ENCODE measurements at regions not wholly inside any gene's neighbourhood (a gene's known extent, or its start where the extent isn't known, plus 50 kb on each side); places are given as distances from the start of the nearest gene placed in this dataset.
"Not testable (repeated sequence)": the region's sequence is repeated elsewhere in the genome, so short reads cannot be mapped to it uniquely, and the experiment has no call there.

DNA sequence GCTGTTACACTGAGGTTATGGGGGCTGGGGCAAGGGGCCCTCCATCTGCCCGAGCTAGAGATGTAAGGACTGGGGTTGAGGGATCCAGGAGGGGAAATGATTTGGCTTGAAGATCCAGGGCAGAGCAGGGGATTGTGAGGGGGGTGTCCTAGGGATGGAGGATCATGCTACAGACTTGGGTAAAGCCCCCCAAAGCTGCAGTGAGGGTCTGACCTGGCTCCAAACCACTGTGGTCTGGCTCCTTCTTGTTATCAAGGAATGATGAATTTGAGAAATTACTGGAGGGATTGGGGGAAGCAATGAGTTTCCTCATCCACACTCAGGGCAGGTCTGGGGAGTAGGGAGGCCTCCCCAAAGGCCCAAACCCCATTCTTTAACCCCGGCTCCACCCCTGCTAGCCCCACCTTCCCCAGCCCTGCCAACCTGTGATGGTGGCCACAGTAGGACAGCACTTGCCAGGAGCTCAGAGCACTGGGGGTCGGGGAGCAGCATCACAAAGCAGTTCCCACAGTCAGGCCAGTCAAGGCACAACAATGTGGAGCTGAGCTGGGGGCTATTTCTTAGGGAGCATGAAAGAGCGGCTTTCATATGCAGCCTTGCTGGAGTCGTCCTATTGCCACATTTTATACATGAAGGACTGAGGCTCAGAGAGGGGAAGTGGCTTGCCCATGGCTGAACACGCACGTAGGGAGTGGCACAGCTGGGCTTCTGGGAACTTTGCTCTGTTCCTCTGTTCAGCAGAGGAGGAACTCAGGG, 165.5 kb downstream of the EFNB1 start:
- DNase-seq = no peak

DNA sequence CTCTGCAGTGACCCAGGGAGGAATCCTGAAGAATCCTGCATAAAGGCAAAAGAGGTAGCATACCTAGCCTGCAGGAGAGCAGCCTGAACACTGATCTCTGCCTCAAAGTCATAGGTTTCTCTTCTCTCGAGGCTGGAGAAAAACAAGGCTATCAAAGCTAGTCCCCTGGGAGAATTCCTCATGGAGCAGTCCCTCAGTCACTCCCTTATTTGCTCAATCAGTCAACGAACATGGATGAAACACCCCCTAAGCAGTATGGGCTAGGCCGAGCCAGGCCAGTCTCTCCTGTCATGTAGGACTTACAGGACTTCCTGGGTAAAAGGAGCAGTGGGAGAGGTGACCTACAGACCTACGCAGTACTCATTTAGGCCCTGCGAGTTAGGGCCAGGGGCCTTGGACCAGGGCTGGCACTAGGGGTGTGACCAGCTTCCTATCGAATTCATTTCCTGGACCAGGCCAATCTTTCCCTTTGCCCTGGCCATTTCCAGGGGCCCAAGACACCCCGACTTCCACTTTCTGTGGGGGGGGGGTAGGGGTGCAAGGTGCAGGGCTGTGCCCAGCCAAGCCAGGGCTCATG, 164.1 kb downstream of the EFNB1 start:
- no peak for DNase-seq

DNA sequence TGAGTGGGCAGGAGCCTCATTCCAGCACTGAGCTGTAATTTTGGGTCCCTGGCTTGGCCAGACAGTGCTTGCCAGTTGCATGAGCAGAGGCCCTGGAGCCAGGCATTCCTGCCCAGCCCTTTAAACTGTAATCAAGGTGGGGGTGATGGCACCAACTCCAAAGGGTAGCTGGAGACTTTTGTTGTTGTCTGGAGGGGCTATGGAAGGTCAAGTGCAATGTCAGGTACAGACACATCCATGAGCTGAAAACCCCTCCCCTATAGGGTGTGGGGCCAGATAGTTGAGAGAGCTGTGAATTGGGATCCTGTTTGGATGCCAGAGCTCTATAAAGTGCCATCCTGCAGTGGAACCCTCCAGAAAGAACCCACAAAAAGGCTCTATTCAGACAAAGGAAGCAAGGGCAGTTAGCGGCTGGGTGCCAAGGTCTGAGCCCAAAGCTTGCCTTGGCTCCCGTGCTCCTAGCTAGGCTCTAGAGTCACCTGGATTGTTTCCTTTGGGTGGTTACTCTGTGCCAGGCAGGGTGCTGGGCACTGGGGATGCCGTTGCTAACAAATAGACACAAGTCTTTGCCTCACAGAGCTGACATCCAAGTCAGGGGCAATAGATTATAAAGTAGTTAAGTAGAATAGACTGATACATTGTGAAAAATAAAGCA, 163.0 kb downstream of the EFNB1 start:
- DNase-seq = no peak

DNA sequence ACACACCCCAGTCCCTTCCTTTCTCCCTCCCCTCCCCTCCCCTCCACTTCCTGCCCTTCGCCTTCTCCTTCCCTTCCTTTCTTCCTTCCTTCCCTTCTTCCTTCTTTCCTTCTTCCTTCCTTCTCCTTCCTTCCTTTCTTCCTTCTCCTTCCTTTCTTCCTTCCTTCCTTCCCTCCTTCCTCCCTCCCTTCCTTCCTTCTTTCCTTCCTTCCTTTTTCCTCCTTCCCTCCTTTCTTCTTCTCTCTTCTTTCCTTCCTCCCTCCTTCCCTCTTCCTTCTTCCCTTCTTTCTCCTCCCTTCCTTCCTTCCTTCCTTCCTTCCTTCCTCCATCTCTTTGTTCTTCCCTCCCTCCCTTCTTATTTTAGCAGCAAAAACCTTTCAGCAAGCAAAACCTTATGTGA, 162.1 kb downstream of the EFNB1 start:
- DNase-seq = no peak

DNA sequence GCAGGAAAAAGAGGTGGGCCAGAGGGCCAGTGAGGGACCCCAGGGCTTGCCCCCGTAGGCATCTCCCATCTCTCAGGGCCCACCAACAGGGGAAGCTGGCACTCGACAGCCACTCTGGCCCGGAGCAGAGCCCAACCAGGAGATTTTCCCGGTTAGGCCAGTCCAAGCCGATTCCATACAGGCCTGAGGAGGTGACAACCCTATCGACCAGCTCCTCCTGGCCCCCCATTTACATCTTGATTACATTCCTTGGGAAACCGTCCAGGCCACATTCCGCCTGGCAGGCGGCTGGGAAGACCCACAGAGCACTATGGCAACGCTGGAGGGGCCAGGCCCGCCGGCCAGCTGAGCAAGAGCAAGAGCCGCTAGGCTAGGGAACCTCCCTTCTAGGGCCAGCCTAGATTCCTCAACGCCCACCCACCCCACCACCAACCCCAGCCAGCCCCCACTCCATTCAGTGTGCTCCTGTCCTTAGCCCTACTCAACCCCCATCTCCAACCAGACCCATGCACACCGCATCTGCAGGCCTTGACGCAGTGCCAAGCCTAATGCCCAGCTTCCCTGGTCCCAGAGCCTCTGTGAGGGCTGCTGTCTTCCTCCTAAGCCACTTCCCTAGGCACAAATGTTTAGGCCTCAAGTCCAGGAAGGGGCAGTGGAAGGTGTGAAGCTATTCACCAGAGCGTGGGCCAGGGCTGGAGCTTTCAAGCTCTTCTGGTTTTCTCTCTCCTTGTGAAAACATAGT, 161.2 kb downstream of the EFNB1 start:
- no peak for DNase-seq

DNA sequence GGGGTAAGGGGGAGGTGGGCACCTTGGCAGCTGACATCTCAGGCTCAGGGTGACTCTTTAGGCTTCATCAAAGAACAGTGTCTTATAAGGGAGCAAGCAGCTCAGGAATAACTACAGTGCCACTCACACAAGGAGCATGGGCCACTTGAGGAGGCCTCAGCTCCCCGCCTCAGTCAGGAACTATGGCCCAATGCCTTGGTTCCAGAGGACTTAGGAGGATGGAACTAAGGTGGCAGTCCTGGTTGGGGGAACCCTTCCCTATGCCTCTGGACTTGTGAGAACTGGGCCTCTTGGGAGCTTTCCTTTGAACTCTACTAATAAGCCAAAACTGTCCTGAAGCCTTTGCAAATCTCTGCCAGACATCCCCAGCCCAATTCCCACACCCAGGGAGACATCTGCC, 160.6 kb downstream of the EFNB1 start:
- no peak for DNase-seq

DNA sequence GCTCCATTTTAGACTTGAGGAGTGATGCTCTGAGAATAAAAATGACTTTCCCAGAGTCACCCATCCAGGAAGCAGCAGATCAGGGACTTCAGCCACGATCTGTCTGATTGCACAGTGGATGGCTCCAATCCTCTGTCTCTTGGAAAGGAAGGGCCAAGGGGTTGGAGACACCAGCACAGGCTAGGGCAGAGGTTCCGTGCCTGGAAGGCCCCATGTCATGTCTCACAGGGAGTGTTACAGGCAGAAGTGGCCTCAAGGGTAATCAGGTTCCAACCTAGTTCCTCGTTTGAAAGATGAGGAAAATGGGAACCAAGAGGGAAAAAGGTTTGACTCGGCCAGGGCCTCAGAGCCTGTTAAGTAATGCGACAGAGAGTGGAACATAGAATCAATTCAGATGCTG, 160.0 kb downstream of the EFNB1 start:
- no peak for DNase-seq

DNA sequence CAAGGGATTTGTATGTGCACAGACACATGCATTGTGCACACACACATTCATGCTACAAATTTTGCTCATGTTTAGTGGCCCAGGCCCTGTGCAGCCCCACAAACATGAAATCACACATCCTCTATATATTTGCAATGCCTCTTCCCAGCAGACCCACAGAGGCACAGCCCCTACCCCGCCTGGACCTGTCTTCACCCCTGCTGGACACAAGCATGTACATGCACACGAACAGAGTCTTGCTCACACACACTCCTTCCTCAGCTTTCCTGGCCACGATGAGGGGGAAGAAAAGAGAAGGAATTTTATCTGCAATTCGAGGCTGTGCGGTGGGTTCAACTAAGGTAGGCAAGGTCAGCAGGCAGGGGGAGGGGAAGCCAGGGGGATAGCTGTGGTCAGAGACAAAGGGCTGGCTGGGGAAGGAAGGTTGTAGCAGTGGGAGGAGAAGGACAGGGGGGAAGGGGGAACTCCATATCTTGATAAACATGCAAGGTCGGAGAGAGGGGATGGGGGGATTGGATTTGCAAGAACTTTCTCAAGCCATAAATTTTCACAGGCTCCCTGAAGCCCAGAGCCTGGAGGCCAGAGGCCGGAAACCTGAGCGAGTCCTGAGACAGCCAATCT, 156.4 kb downstream of the EFNB1 start:
- DNase-seq = no peak

DNA sequence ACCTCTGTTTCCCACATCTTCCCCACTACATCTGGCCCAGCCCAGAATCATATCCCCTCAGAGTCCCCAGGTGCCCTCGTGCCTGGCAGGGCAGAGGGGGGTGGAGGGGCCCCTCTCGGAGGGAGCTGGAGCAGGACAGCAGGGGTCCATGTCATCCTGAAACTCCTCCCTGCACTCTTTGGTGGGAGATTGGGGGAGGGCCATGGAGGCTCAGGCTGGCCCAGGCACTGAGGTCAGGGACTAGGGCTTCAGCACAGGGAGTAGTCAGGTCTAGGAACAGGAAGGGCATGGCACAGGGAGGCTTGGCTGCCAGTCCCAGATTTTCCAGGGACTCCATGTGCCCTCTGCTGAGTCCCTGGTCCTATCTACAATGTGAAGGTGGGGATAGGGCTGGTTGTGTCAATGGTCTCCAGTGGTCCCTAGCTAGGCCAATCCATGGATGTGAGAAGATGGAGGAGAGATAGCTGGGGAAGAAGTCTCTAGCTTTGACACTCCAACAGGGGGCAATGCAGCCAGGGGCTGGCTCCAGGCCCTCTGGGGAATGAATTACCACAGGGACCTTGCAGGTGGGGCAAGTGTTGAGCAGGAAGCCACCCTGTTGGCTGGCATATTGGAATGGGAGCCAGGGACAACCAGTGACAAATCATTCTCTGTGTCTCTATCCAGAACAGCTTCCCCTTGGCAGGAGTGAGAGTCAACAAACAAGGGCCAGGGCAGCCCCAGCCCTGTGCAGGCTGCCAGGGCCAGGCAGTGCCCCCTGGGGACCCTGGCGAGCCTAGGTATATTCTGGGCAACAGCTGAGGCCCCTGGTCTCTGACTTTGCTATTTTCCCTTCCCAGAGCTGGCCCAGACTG, 154.4 kb downstream of the EFNB1 start:
- DNase-seq = no peak

DNA sequence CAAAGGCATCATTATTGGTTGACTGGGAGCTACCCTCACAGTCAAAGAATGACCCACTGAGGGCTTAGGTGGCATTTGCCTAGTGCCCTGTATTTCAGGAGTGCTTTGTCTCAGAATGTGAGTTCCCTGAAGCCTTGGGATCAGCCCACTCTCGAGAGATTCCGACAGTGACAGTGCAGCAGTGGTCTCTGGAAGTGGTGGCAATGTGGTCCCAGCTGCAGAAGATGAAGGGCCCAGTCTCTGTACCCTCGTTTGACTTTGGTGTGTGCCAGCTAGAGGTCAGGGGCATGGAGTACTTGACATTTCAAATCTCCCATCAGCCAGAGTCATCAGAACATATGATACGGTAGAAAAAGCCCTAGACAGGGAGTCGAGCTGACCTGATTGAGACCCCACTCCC, 153.7 kb downstream of the EFNB1 start:
- no peak for DNase-seq

DNA sequence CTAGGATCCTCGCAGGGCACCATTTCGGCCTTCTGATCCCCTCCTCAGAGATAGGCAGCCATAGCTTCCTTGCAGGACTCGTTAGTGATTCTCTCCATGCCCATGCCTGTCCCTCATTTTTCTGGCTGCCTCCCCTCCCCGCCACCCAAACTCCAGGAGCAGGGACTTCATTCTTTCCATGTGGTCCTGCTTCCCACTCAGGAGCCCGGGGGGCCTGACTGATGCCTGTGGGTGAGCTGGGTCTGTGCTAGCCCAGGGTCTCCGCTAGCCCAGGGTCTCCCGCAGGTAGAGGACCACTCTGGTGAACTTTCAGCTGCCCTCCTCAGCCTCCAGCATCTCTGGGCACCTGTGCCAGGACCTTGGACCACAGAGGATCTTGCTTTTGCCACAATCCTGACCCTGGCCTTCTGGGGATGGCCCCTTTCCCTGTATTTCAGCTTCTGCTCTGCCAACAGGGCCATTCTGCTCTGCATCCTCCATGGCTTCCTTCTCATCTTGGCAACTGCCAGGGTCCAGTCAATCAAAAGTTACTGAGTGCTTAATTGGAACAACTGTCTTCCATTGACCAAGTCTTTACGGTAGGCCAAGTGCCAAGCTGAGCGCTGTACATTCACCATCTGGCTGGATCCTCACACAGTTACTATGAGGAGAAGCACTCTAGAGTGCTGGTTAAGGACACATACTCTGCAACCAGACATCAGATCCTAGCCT, 152.2 kb downstream of the EFNB1 start:
- no peak for DNase-seq

DNA sequence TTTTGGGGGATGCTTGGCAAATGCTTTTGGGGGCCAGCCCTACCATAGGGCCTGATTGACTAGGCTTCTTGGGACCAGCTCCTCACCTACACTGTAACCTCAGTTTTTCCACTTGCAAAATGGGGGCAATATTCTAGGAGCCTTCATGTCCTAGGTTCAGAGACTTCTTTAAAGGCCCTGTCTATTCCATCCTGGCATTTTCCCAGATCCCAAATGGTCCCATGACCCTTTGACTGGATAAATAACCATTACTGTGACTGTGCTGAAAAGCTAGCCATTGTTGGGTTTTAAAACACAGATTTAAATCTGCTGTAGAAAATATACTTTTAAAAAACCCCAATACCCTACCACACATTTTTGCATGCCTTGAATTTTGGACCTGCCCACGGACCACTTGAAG, 149.8 kb downstream of the EFNB1 start:
- no peak for DNase-seq

DNA sequence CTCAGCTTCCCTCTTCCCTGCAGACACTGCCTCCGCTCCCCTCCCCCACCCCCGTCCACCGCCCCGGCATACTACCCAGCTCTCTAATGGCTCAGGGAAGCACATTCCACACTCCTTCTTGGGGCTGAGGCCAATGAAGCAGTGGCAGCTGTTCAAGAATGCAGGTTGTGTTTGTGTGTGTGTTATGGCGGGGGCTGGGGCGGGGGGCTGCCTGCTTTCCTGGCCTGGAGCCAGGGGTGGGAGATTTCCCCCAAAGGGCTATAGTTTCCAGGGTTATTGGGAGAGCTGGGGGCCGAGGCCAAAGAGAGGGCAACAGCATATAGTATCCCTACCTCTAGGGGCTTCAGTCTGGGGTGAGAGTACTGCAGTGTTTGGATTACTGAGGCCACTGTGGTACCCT, 149.4 kb downstream of the EFNB1 start:
- no peak for DNase-seq

DNA sequence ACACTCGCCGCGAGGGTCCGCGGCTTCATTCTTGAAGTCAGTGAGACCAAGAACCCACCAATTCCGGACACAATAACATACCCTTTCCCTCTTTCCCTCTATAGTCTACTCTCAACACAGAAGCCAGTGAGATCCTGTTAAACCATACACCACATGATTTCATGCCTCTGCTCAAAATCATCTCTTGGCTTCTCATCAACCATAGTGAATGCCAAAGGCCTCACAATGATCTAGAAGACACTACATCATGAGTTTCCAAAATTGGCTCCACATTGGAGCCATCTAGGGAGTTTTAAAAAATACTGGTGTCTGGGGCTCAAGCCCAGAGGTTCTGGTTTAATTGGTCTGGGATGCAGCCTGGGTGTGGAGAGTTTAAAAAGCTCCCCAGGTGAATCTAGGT, 124.5 kb downstream of the EFNB1 start:
- DNase-seq = no peak

DNA sequence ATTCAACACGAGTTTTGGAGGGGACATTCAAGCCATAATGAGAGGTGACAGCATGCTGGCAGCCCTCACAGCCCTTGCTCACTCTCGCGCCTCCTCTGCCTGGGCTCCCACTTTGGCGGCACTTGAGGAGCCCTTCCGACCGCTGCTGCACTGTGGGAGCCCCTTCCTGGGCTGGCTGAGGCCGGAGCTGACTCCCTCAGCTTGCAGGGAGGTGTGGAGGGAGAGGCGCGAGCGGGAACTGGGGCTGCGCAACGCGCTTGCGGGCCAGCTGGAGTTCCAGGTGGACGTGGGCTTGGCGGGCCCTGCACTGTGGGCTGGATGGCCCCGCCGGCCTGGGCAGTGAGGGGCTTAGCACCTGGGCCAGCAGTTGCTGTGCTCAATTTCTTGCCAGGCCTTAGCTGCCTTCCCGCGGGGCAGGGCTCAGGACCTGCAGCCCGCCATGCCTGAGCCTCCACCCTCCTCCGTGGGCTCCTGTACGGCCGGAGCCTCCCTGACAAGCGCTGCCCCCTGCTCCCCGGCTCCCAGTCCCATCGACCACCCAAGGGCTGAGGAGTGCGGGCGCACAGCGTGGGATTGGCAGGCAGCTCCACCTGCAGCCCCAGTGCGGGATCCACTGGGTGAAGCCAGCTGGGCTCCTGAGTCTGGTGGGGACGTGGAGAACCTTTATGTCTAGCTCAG, 123.3 kb downstream of the EFNB1 start:
- not testable (repeated sequence) for DNase-seq

DNA sequence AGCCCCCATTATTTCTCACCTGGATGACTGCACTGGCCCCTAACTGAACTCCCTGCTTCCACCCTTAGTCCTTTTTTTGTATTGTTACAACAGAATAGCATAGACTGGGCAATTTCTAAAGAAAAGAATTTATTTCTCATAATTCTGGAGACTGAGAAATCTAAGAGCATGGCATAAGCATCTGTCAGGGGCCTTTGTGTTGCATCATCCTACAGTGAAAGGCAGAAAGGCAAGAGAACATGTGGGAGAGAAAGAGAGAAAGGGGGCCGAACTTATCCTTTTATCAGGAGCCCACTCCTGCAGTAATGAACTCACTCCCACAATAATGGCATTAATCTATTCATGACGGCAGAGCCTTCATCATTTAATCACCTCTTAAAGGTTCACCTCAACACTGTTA, 122.1 kb downstream of the EFNB1 start:
- no peak for DNase-seq

DNA sequence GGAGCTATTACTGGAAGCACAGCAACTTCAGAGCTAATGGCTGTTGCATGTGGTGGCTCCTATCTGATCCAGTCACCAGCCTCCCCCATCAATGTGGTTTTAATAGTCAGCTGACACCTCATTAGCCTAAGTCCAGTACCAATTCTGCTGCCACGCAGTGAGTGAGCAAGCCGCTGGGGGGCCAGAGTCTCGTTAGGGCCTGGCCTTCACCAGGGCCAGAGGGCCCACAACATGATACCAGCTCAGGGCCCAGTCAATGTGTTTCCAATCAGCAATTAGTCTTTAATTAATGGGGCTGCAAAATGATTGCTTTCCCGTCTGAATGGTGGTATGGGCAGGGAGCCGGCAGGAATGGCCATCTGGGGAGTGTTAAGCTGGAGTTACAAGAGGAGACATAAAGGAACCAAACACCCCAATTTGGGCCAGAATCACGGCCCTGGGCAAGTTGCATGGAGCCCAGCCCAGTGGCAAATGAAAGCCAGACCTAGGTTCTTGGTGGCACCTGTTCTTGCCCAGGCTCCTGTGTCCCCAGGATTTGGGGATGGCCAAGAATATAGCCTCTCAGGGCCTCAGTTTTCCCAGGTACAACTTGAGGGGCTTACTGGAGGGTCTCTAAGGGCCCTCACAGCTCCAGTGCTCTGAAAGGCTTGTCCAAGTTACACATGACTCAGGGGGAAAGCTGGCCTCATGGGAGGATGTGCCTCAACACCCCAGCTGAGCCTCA, 119.2 kb downstream of the EFNB1 start:
- DNase-seq = peak in 1 of 2 experiments; percentile 2

DNA sequence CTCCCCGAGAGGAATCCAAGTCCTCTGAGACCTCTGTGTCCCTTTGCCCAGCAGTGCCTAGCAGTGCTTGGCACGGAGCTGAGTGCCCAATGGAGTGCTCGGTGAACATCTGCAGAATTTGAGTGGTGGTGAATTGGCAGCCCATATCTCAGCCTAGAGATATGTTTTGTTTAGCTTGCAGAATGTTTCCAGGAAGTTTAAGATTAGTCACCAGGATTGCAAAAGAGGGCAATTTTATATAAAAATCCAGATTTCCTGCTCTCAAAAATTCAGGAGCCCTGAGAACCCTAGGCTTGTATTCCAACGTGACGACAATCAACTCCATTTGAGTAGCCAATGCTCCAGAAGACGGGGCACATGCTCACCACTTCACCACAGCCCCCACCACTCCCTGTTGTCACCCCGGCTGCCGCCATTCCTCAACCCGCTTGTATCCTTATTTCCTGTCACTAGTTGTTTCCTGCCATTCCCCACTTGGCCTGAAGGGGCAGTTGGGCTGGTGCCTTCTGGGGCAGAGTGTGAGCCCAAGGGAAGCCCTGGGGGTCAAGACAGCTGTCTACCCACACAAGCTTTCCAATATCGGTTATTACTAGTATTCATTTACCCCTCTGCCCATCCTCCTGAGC, 116.9 kb downstream of the EFNB1 start:
- DNase-seq = peak; percentile 20 to 22

DNA sequence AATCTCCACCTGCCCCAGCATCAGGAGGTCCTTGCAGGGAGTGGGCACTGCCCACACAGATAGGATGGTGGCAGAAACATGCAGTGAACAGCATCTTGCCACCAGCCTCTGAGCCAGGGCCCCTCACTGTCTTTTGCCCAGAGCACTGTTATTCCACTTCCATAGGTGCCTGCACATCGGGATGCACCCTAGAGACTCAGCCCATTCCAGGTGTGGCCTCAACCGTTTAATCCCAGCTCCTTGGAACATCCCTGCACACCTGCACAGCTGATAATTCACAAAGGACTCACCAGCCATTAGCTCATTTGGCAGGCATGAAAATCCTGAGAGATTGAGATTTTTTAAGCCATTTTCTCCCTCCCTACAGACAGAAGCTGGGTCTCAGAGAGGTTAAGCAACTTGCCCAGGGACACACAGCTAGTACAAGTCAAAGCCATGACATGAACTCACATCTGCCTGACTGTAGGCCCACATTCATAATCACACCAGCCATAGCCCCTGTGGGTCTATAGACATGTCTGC, 116.3 kb downstream of the EFNB1 start:
- DNase-seq = peak in 1 of 2 experiments; percentile 6

Data from activated T-cell treated with anti-CD3 and anti-CD28 coated beads, Interleukin-2, amount 50 U/mL, for 48 hours (primary cell).